HG03175 (cell line): ENCODE measurements at regions not wholly inside any gene's neighbourhood (a gene's known extent, or its start where the extent isn't known, plus 50 kb on each side); places are given as distances from the start of the nearest gene placed in this dataset.

Source experiments
- ATAC-seq: cut with Tn5 transposase; IDR thresholded peaks from one replicate; pipeline ENCODE4 v1.9.1; 2021; ENCODE audit warnings: mild to moderate bottlenecking, moderate library complexity; ENCODE audit not compliant: unreplicated experiment

- ATAC-seq, result no peak
Observed at GRCh38 chr13:73902847-73903246, 231.4 kb downstream of the KLF12 start.

GRCh38 chr13:73902296-73902695 is 231.9 kb downstream of the KLF12 start:
- no peak for ATAC-seq

- no peak for ATAC-seq
Observed at GRCh38 chr13:73901324-73902068, 232.7 kb downstream of the KLF12 start.

- no peak for ATAC-seq
Observed at GRCh38 chr13:73900591-73900990, 233.6 kb downstream of the KLF12 start.

- no peak for ATAC-seq
Observed at GRCh38 chr13:73898899-73899298, 235.3 kb downstream of the KLF12 start.

GRCh38 chr13:73898276-73898675 is 235.9 kb downstream of the KLF12 start:
- ATAC-seq, result no peak

GRCh38 chr13:73894995-73895571 is 239.1 kb downstream of the KLF12 start:
- ATAC-seq, result no peak

- ATAC-seq, result no peak
Observed at GRCh38 chr13:73893833-73894232, 240.4 kb downstream of the KLF12 start.

- ATAC-seq, result no peak
Observed at GRCh38 chr13:73891805-73892204, 242.4 kb downstream of the KLF12 start.

GRCh38 chr13:73883162-73883561 is 251.0 kb downstream of the KLF12 start:
- no peak for ATAC-seq

- ATAC-seq, result no peak
Observed at GRCh38 chr13:73880365-73880764, 253.8 kb downstream of the KLF12 start.

- ATAC-seq, result no peak
Observed at GRCh38 chr13:73879346-73880015, 254.7 kb downstream of the KLF12 start.

- ATAC-seq, result no peak
Observed at GRCh38 chr13:73877399-73877798, 256.8 kb downstream of the KLF12 start.

- no peak for ATAC-seq
Observed at GRCh38 chr13:73876323-73876722, 257.9 kb downstream of the KLF12 start.

- peak; percentile 71 for ATAC-seq
Observed at GRCh38 chr13:73873940-73874830, 260.0 kb downstream of the KLF12 start.

- ATAC-seq, result no peak
Observed at GRCh38 chr13:73872397-73872796, 261.8 kb downstream of the KLF12 start.

- ATAC-seq, result no peak
Observed at GRCh38 chr13:73870970-73871935, 263.0 kb downstream of the KLF12 start.

- ATAC-seq, result no peak
Observed at GRCh38 chr13:73870036-73870741, 264.0 kb downstream of the KLF12 start.

- no peak for ATAC-seq
Observed at GRCh38 chr13:73865027-73865426, 269.2 kb downstream of the KLF12 start.
